ENCODE measurements at regions not wholly inside any gene's neighbourhood (a gene's known extent, or its start where the extent isn't known, plus 50 kb on each side); places are given as distances from the start of the nearest gene placed in this dataset.

- TF ChIP-seq, protein P1, sequence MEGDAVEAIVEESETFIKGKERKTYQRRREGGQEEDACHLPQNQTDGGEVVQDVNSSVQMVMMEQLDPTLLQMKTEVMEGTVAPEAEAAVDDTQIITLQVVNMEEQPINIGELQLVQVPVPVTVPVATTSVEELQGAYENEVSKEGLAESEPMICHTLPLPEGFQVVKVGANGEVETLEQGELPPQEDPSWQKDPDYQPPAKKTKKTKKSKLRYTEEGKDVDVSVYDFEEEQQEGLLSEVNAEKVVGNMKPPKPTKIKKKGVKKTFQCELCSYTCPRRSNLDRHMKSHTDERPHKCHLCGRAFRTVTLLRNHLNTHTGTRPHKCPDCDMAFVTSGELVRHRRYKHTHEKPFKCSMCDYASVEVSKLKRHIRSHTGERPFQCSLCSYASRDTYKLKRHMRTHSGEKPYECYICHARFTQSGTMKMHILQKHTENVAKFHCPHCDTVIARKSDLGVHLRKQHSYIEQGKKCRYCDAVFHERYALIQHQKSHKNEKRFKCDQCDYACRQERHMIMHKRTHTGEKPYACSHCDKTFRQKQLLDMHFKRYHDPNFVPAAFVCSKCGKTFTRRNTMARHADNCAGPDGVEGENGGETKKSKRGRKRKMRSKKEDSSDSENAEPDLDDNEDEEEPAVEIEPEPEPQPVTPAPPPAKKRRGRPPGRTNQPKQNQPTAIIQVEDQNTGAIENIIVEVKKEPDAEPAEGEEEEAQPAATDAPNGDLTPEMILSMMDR (IDR thresholded peaks at IDR 0.05): no peak
- TF ChIP-seq POLR2A (IDR thresholded peaks at IDR 0.05): no peak
Measured at GRCh38 chr1:230490436-230490835, 64.3 kb upstream of the PGBD5 start.
